Fibroblast of lung (primary cell): ENCODE measurements at regions not wholly inside any gene's neighbourhood (a gene's known extent, or its start where the extent isn't known, plus 50 kb on each side); places are given as distances from the start of the nearest gene placed in this dataset.
A peak's percentile ranks its signal among the peaks of the same experiment; 100 is the strongest.

Experiments
- DNase-seq, 2 donors: peaks; one replicate each; pipeline versions ENCODE4 v3.0.0 to v3.0.0-alpha.2; 2010; ENCODE audit warnings: low read depth in 2 of 2
- H2AFZ ChIP-seq: 2 replicates; pipeline ENCODE4 v1.5.1; 2012; ENCODE audit warnings: low read length, control low read depth, inconsistent platforms
- H3K27ac ChIP-seq: 2 replicates; pipeline ENCODE4 v1.5.1; 2011; ENCODE audit warnings: low read length, control low read depth; ENCODE audit not compliant: insufficient read depth
- H3K27me3 ChIP-seq: 2 replicates; pipeline ENCODE4 v1.5.1; 2011; ENCODE audit warnings: mild to moderate bottlenecking, low read length; ENCODE audit not compliant: control insufficient read depth, insufficient read depth
- H3K36me3 ChIP-seq: 2 replicates; pipeline ENCODE4 v1.5.1; 2011; ENCODE audit warnings: low read length; ENCODE audit not compliant: control insufficient read depth, insufficient read depth
- H3K4me1 ChIP-seq: 2 replicates; pipeline ENCODE4 v1.5.1; 2011; ENCODE audit warnings: low read length; ENCODE audit not compliant: control insufficient read depth, insufficient read depth; ENCODE audit errors: extremely low read depth
- H3K4me2 ChIP-seq: 2 replicates; pipeline ENCODE4 v1.5.1; 2011; ENCODE audit warnings: low read length, control low read depth; ENCODE audit not compliant: insufficient read depth; ENCODE audit errors: extremely low read depth
- H3K4me3 ChIP-seq, 4 experiments: fragments of 200-600 bp in 1 of 4; sonication (generic) in 1 of 4; replicated peaks in 1 of 4; 2 replicates each; pipeline ENCODE4 v1.5.1; 2011 to 2016; ENCODE audit warnings: low read length in 4 of 4, low read depth in 3 of 4, mild to moderate bottlenecking in 3 of 4, control low read depth in 2 of 4, inconsistent platforms in 1 of 4, mixed read lengths in 1 of 4; ENCODE audit not compliant: insufficient read depth in 1 of 4; ENCODE audit errors: control extremely low read depth in 1 of 4
- H3K79me2 ChIP-seq: 2 replicates; pipeline ENCODE4 v1.5.1; 2012; ENCODE audit warnings: mild to moderate bottlenecking, low read length, inconsistent platforms; ENCODE audit not compliant: control insufficient read depth, insufficient read depth
- H3K9ac ChIP-seq: 2 replicates; pipeline ENCODE4 v1.5.1; 2011; ENCODE audit warnings: mild to moderate bottlenecking, low read length, control low read depth; ENCODE audit not compliant: insufficient read depth
- H3K9me3 ChIP-seq: 2 replicates; pipeline ENCODE4 v1.5.1; 2012; ENCODE audit warnings: low read depth, low read length; ENCODE audit not compliant: control insufficient read depth, insufficient read depth
- H4K20me1 ChIP-seq: 2 replicates; pipeline ENCODE4 v1.5.1; 2011; ENCODE audit warnings: low read length; ENCODE audit not compliant: control insufficient read depth, insufficient read depth; ENCODE audit errors: extremely low read depth
- CTCF ChIP-seq, 2 donors: IDR thresholded peaks in 1 of 2; conservative IDR thresholded peaks in 1 of 2; 1 replicate in 1 of 2; 2 replicates in 1 of 2; pipeline ENCODE4 v1.5.1; 2011 to 2012; ENCODE audit warnings: low read length in 2 of 2, control low read depth in 1 of 2, inconsistent platforms in 1 of 2, low read depth in 1 of 2, mild to moderate bottlenecking in 1 of 2
- EZH2 ChIP-seq: IDR thresholded peaks from 2 replicates; pipeline ENCODE4 v1.5.1; 2012; ENCODE audit warnings: low read length, control low read depth, mild to moderate bottlenecking; ENCODE audit errors: missing control alignments

- Histone ChIP-seq H3K4me3 (no peak overlapping the region), H3K9ac (no peak overlapping the region), H2AFZ (no peak overlapping the region), H3K9me3 (no peaks in the 10 kb centered on the region), H3K4me1 (no peaks in the 10 kb centered on the region), H3K79me2 (no peaks in the 10 kb centered on the region), H3K36me3 (no peaks in the 10 kb centered on the region), H4K20me1 (no peaks in the 10 kb centered on the region), H3K27ac (no peak overlapping the region), H3K27me3 (no peaks in the 10 kb centered on the region), H3K4me2 (no peak overlapping the region)
- no peak for DNase-seq
- TF ChIP-seq CTCF (conservative IDR thresholded peaks at IDR 0.05 in 1 of 2, IDR thresholded peaks at IDR 0.05 in 1 of 2; ENCODE audit: low read depth in 1 of 2, low read length in 2 of 2) (no peak), EZH2 (no peak)
Measured at GRCh38 chr6:68194846-68195478, 440.1 kb upstream of the ADGRB3 start.

- DNase-seq, result no peak
- no peak overlapping the region for H3K9ac ChIP-seq
- no peak overlapping the region for H3K4me3 ChIP-seq
- no peak overlapping the region for H3K4me2 ChIP-seq
- TF ChIP-seq EZH2 (no peak), CTCF (conservative IDR thresholded peaks at IDR 0.05 in 1 of 2, IDR thresholded peaks at IDR 0.05 in 1 of 2; ENCODE audit: low read depth in 1 of 2, low read length in 2 of 2) (no peak)
- H2AFZ ChIP-seq, result no peak overlapping the region
- H3K79me2 ChIP-seq, result no peaks in the 10 kb centered on the region
- H4K20me1 ChIP-seq, result no peaks in the 10 kb centered on the region
- H3K36me3 ChIP-seq, result no peaks in the 10 kb centered on the region
- H3K9me3 ChIP-seq, result no peaks in the 10 kb centered on the region
- no peaks in the 10 kb centered on the region for H3K4me1 ChIP-seq
- no peak overlapping the region for H3K27ac ChIP-seq
- H3K27me3 ChIP-seq, result no peaks in the 10 kb centered on the region
Measured at GRCh38 chr6:68192988-68193387, 442.1 kb upstream of the ADGRB3 start.

GRCh38 chr6:68189217-68189815 lies 445.8 kb upstream of the ADGRB3 start:
- TF ChIP-seq CTCF (conservative IDR thresholded peaks at IDR 0.05 in 1 of 2, IDR thresholded peaks at IDR 0.05 in 1 of 2; ENCODE audit: low read depth in 1 of 2, low read length in 2 of 2) (no peak), EZH2 (no peak)
- Histone ChIP-seq H3K9me3 (no peaks in the 10 kb centered on the region), H3K4me2 (no peak overlapping the region), H4K20me1 (no peaks in the 10 kb centered on the region), H3K36me3 (no peaks in the 10 kb centered on the region), H3K27ac (no peak overlapping the region), H3K79me2 (no peaks in the 10 kb centered on the region), H3K4me3 (no peak overlapping the region), H3K4me1 (no peaks in the 10 kb centered on the region), H3K9ac (no peak overlapping the region), H2AFZ (no peak overlapping the region), H3K27me3 (no peaks in the 10 kb centered on the region)
- peak in 1 of 2 donors; percentile 22 for DNase-seq
